IMR-90 (cell line): ENCODE measurements at regions not wholly inside any gene's neighbourhood (a gene's known extent, or its start where the extent isn't known, plus 50 kb on each side); places are given as distances from the start of the nearest gene placed in this dataset.

ENCODE experiments used
- ATAC-seq: fragments of 200-7000 bp; cut with Tn5 transposase; 2 replicates; pipeline ENCODE4 v1.9.1; 2020; ENCODE audit warnings: low read depth, mild to moderate bottlenecking, moderate library complexity
- BruUV-seq: library from RNA; stranded (reverse); fragments of 400-500 nt; replicated peaks from 2 replicates; lab custom pipeline; 2021; lab: Mats Ljungman, UMichigan
- CTCF ChIA-PET: fragments of 300-600 bp; formaldehyde crosslinking; extraction: SDS; loops from one replicate; lab custom pipeline; 2021; ENCODE audit warnings: antibody characterized with exemption; lab: Yijun Ruan, JAX
- POLR2A ChIA-PET: fragments of 300-600 bp; sonication (Branson Sonifier 250); formaldehyde crosslinking; loops from one replicate; lab custom pipeline; 2022; ENCODE audit warnings: antibody characterized with exemption; ENCODE audit not compliant: unreplicated experiment; lab: Charles Lee
- DNase-seq: peaks from one replicate; pipeline ENCODE4 v3.0.0; 2013
- H2AFZ ChIP-seq: replicated peaks from 2 replicates; pipeline ENCODE3; 2013; ENCODE audit warnings: low read length, mild to moderate bottlenecking; ENCODE audit not compliant: poor library complexity
- H2AK5ac ChIP-seq: 2 replicates; pipeline ENCODE4 v1.6.1; 2013; ENCODE audit warnings: low read depth, low read length, inconsistent platforms
- H2AK9ac ChIP-seq: replicated peaks from 2 replicates; pipeline ENCODE3; 2013; ENCODE audit warnings: mild to moderate bottlenecking, low read depth, low read length, moderate library complexity; ENCODE audit not compliant: poor library complexity
- H2BK120ac ChIP-seq: 2 replicates; pipeline ENCODE4 v1.6.1; 2013; ENCODE audit warnings: low read depth, low read length, inconsistent platforms
- H2BK15ac ChIP-seq: 3 replicates; pipeline ENCODE4 v1.6.1; 2013; ENCODE audit warnings: low read depth, low read length, inconsistent platforms
- H2BK20ac ChIP-seq: 2 replicates; pipeline ENCODE4 v1.6.1; 2013; ENCODE audit warnings: low read depth, mild to moderate bottlenecking, inconsistent platforms, low read length, moderate library complexity
- H2BK5ac ChIP-seq: 2 replicates; pipeline ENCODE4 v1.6.1; 2013; ENCODE audit warnings: mild to moderate bottlenecking, low read depth, low read length, inconsistent platforms; ENCODE audit not compliant: poor library complexity, severe bottlenecking
- H3K14ac ChIP-seq: replicated peaks from 2 replicates; pipeline ENCODE4 v1.6.1; 2013; ENCODE audit warnings: low read depth, low read length, inconsistent platforms
- H3K18ac ChIP-seq: 2 replicates; pipeline ENCODE4 v1.6.1; 2013; ENCODE audit warnings: low read depth, low read length, control low read depth
- H3K23ac ChIP-seq: 2 replicates; pipeline ENCODE4 v1.6.1; 2013; ENCODE audit warnings: low read depth, low read length, inconsistent platforms
- H3K27ac ChIP-seq: 2 replicates; pipeline ENCODE4 v1.5.1; 2013; ENCODE audit warnings: mild to moderate bottlenecking, control low read depth, low read length; ENCODE audit not compliant: insufficient read depth
- H3K27me3 ChIP-seq: 2 replicates; pipeline ENCODE4 v1.6.1; 2013; ENCODE audit warnings: low read length; ENCODE audit not compliant: control insufficient read depth, insufficient read depth
- H3K36me3 ChIP-seq: 2 replicates; pipeline ENCODE4 v1.6.1; 2013; ENCODE audit warnings: low read length, mixed read lengths; ENCODE audit not compliant: control insufficient read depth, insufficient read depth
- H3K4ac ChIP-seq: 2 replicates; pipeline ENCODE4 v1.6.1; 2013; ENCODE audit warnings: low read depth, low read length, inconsistent platforms
- H3K4me1 ChIP-seq: 2 replicates; pipeline ENCODE4 v1.6.1; 2013; ENCODE audit warnings: low read length, mixed read lengths; ENCODE audit not compliant: control insufficient read depth, insufficient read depth
- H3K4me2 ChIP-seq: 2 replicates; pipeline ENCODE4 v1.6.1; 2013; ENCODE audit warnings: low read depth, mild to moderate bottlenecking, control low read depth, low read length, moderate library complexity
- H3K4me3 ChIP-seq: 2 replicates; pipeline ENCODE4 v1.5.1; 2013; ENCODE audit warnings: low read depth, mild to moderate bottlenecking, control low read depth, low read length, moderate library complexity; ENCODE audit not compliant: insufficient read depth
- H3K56ac ChIP-seq: 2 replicates; pipeline ENCODE4 v1.6.1; 2013; ENCODE audit warnings: low read length, inconsistent platforms; ENCODE audit not compliant: insufficient read depth; ENCODE audit errors: extremely low read depth
- H3K79me1 ChIP-seq, 2 experiments: 2 replicates each; pipeline ENCODE4 v1.6.1; 2013; ENCODE audit warnings: low read length in 2 of 2, inconsistent platforms in 1 of 2, low read depth in 1 of 2
- H3K9ac ChIP-seq: 2 replicates; pipeline ENCODE4 v1.6.1; 2013; ENCODE audit warnings: low read depth, low read length, control low read depth
- H3K9me1 ChIP-seq: 2 replicates; pipeline ENCODE4 v1.6.1; 2013; ENCODE audit warnings: low read length, inconsistent platforms; ENCODE audit not compliant: insufficient read depth
- H3K9me3 ChIP-seq: 2 replicates; pipeline ENCODE4 v1.6.1; 2013; ENCODE audit warnings: low read length; ENCODE audit not compliant: control insufficient read depth, insufficient read depth
- H4K20me1 ChIP-seq: 2 replicates; pipeline ENCODE4 v1.6.1; 2013; ENCODE audit warnings: low read length, inconsistent platforms; ENCODE audit not compliant: insufficient read depth
- H4K5ac ChIP-seq: 2 replicates; pipeline ENCODE4 v1.6.1; 2013; ENCODE audit warnings: mild to moderate bottlenecking, low read depth, low read length, control low read depth
- H4K8ac ChIP-seq, 2 experiments: 2 replicates each; pipeline ENCODE4 v1.6.1; 2013; ENCODE audit warnings: low read depth in 2 of 2, low read length in 2 of 2, control low read depth in 1 of 2, inconsistent platforms in 1 of 2
- H4K91ac ChIP-seq: 2 replicates; pipeline ENCODE4 v1.6.1; 2013; ENCODE audit warnings: low read depth, low read length, inconsistent platforms; ENCODE audit not compliant: insufficient read depth
- BHLHE40 ChIP-seq: fragments of 150-350 bp; IDR thresholded peaks from 2 replicates; pipeline ENCODE4 v1.6.1; 2016; ENCODE audit warnings: mild to moderate bottlenecking, low read depth, low read length
- CEBPB ChIP-seq: IDR thresholded peaks from 2 replicates; pipeline ENCODE4 v1.6.1; 2012; ENCODE audit warnings: low read depth, low read length, improper control_type of control experiment
- CHD1 ChIP-seq: IDR thresholded peaks from 2 replicates; pipeline ENCODE4 v1.6.1; 2012; ENCODE audit warnings: low read depth, low read length, improper control_type of control experiment
- FOS ChIP-seq: fragments of 150-350 bp; IDR thresholded peaks from 2 replicates; pipeline ENCODE4 v1.6.1; 2016; ENCODE audit warnings: low read depth, low read length
- MAFK ChIP-seq: IDR thresholded peaks from 2 replicates; pipeline ENCODE4 v1.6.1; 2012; ENCODE audit warnings: low read depth, low read length, improper control_type of control experiment
- MAZ ChIP-seq: IDR thresholded peaks from 2 replicates; pipeline ENCODE4 v1.6.1; 2012; ENCODE audit warnings: low read depth, mild to moderate bottlenecking, low read length, improper control_type of control experiment, moderate library complexity, borderline replicate concordance
- MXI1 ChIP-seq: IDR thresholded peaks from 2 replicates; pipeline ENCODE4 v1.6.1; 2012; ENCODE audit warnings: low read depth, mild to moderate bottlenecking, low read length, moderate library complexity, borderline replicate concordance
- NFE2L2 ChIP-seq: fragments of 150-350 bp; IDR thresholded peaks from 2 replicates; pipeline ENCODE4 v1.6.1; 2016; ENCODE audit warnings: low read depth, mild to moderate bottlenecking, low read length
- POLR2A ChIP-seq: IDR thresholded peaks from 2 replicates; pipeline ENCODE4 v1.6.1; 2012; ENCODE audit warnings: mild to moderate bottlenecking, low read depth, low read length
- RAD21 ChIP-seq: IDR thresholded peaks from 2 replicates; pipeline ENCODE4 v1.6.1; 2012; ENCODE audit warnings: low read length, improper control_type of control experiment
- SMC3 ChIP-seq: fragments of 150-350 bp; IDR thresholded peaks from 2 replicates; pipeline ENCODE4 v1.6.1; 2016; ENCODE audit warnings: low read depth, mild to moderate bottlenecking, antibody characterized with exemption, low read length, moderate library complexity
- USF2 ChIP-seq: fragments of 150-350 bp; IDR thresholded peaks from 2 replicates; pipeline ENCODE4 v1.6.1; 2017; ENCODE audit warnings: mild to moderate bottlenecking, antibody characterized with exemption, low read length, low read depth
- WGBS, 2 experiments: methylation state at CpG; one replicate each; pipeline versions ENCODE4 v1.1.5 to v1.1.7; 2013; ENCODE audit warnings: missing lambda C conversion rate in 2 of 2; ENCODE audit not compliant: insufficient read length in 1 of 2; ENCODE audit errors: extremely low coverage in 2 of 2; 5-methylcytosine and 5-hydroxymethylcytosine counted together
- dilution Hi-C: fragments of 300-500 bp; cut with HindIII; formaldehyde crosslinking; loops from one replicate; pipeline ENCODE4 v1.14.3; 2018; ENCODE audit warnings: low sequenced_read_pairs; ENCODE audit not compliant: unreplicated experiment
- in situ Hi-C: fragments of 300-500 bp; cut with MboI; formaldehyde crosslinking; loops from 3 replicates; pipeline ENCODE4 v1.14.3; 2019; ENCODE audit warnings: low sequenced_read_pairs, inconsistent platforms, mixed read lengths
- intact Hi-C: fragments of 100-400 bp; cut with micrococcal nuclease; formaldehyde crosslinking; loops from 2 replicates; pipeline ENCODE4 v1.10.0; 2022
- TF ChIP-seq, protein P1 (sequence below): conservative IDR thresholded peaks from 2 replicates; pipeline ENCODE4 v1.5.1; 2012; ENCODE audit warnings: mild to moderate bottlenecking, low read depth, low read length, improper control_type of control experiment
- TF ChIP-seq, protein P2 (sequence below): fragments of 150-350 bp; IDR thresholded peaks from 2 replicates; pipeline ENCODE4 v1.6.1; 2016; ENCODE audit warnings: low read depth, mild to moderate bottlenecking, low read length, moderate library complexity, borderline replicate concordance

DNA sequence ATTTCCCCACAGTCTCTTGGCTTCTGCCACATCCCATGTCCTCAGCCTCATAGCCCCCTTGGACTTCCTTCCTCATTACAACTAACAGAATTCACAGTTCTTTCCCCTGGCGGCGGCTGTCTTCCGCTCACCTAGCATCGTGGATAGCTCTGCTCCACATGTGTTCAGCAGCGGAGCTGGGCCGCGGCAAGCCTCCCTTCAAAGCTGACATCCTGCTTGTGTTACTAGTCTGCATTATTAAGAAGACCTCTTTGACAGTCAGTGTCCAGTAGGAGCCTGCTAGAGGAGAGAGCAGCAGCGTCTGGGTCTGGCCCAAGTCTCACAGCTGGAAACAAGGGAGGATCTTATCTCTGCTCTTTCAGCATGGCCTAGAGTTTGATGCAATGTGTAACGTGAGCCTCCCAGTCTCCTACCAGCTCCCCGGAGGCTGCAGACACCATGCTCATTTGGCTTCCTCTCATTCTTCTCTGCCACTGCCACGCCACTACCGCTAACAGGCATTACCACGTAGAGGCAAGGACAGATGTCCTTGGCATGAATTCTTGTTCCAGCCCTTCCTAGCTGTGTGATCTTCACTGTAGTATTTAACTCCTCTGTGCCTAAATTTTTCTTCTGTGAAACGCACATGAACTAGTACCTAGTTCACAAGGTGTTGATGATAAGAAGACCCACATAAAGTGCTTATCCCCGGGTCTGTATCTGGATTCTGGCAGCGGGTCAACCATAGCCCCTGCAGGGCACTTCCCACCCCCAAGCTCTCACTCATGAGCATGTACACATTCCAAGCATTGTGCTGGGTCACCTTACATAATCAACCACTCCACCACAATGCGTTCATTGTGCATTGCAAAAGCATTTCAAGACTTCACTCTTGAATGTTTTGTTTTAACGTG lies 107.1 kb upstream of the BACH2 start:
- dilution Hi-C loops: no loop called here
- POLR2A ChIA-PET: no interaction called here
- peaks cover 5% of the 10 kb centered on the region; the same call in 1 of the 2 replicates for H3K9me1 ChIP-seq
- CTCF ChIA-PET: interaction anchor here (1.7 kb wide), 1 partner anchor 10 kb away, joined by 6 read pairs; no protein-coding TSS in a partner anchor
- no peak overlapping the region for H3K4ac ChIP-seq
- WGBS, 2 experiments: 19% methylated on average over 4 of the region's 18 CpGs; no CpG with 5 or more reads in 1 of the 2 experiments
- H3K56ac ChIP-seq: no peak overlapping the region
- H4K91ac ChIP-seq: no peak overlapping the region
- no peak overlapping the region for H2BK120ac ChIP-seq
- H4K20me1 ChIP-seq: no peaks in the 10 kb centered on the region
- H4K8ac ChIP-seq: peak overlapping the region in 1 of 2 experiments; percentile 39; a peak in 1 of 4 replicates
- H3K9me3 ChIP-seq: no peaks in the 10 kb centered on the region
- no peak overlapping the region for H3K23ac ChIP-seq
- no peak overlapping the region for H2BK20ac ChIP-seq
- peaks cover 12% of the 10 kb centered on the region for H3K27me3 ChIP-seq
- H3K14ac ChIP-seq: no peak overlapping the region
- intact Hi-C loops: no loop called here
- H2BK15ac ChIP-seq: no peak overlapping the region
- H2AFZ ChIP-seq: peak overlapping the region; percentile 58
- peak overlapping the region; percentile 64; the same call in 1 of the 2 replicates for H3K4me2 ChIP-seq
- H3K18ac ChIP-seq: peak overlapping the region; percentile 45; the same call in 1 of the 2 replicates
- no peak overlapping the region for H3K4me3 ChIP-seq
- H3K27ac ChIP-seq: no peak overlapping the region
- peaks cover 8% of the 10 kb centered on the region for H3K4me1 ChIP-seq
- no peak overlapping the region for H2AK5ac ChIP-seq
- no peak overlapping the region for H3K9ac ChIP-seq
- in situ Hi-C loops: no loop called here
- peak; percentile 90 for DNase-seq
- no TSS peak for BruUV-seq
- no peaks in the 10 kb centered on the region for H3K79me1 ChIP-seq
- no peaks in the 10 kb centered on the region for H3K36me3 ChIP-seq
- no peak overlapping the region for H4K5ac ChIP-seq
- peak; percentile 90 for ATAC-seq
- H2BK5ac ChIP-seq: no peak overlapping the region
- H2AK9ac ChIP-seq: peak overlapping the region; percentile 12
- TF ChIP-seq, protein P1, sequence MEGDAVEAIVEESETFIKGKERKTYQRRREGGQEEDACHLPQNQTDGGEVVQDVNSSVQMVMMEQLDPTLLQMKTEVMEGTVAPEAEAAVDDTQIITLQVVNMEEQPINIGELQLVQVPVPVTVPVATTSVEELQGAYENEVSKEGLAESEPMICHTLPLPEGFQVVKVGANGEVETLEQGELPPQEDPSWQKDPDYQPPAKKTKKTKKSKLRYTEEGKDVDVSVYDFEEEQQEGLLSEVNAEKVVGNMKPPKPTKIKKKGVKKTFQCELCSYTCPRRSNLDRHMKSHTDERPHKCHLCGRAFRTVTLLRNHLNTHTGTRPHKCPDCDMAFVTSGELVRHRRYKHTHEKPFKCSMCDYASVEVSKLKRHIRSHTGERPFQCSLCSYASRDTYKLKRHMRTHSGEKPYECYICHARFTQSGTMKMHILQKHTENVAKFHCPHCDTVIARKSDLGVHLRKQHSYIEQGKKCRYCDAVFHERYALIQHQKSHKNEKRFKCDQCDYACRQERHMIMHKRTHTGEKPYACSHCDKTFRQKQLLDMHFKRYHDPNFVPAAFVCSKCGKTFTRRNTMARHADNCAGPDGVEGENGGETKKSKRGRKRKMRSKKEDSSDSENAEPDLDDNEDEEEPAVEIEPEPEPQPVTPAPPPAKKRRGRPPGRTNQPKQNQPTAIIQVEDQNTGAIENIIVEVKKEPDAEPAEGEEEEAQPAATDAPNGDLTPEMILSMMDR: no peak
- TF ChIP-seq SMC3 (no peak), RAD21 (no peak), POLR2A (no peak), CEBPB (peak; percentile 82), NFE2L2 (no peak), CHD1 (no peak), USF2 (no peak), MXI1 (peak; percentile 49; the same call in 1 of the 2 replicates), MAZ (no peak), MAFK (no peak), BHLHE40 (peak; percentile 2; the same call in 1 of the 2 replicates), FOS (no peak)
- TF ChIP-seq, protein P2, sequence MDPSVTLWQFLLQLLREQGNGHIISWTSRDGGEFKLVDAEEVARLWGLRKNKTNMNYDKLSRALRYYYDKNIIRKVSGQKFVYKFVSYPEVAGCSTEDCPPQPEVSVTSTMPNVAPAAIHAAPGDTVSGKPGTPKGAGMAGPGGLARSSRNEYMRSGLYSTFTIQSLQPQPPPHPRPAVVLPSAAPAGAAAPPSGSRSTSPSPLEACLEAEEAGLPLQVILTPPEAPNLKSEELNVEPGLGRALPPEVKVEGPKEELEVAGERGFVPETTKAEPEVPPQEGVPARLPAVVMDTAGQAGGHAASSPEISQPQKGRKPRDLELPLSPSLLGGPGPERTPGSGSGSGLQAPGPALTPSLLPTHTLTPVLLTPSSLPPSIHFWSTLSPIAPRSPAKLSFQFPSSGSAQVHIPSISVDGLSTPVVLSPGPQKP: no peak
